GM18507 (cell line): ENCODE measurements at regions not wholly inside any gene's neighbourhood (a gene's known extent, or its start where the extent isn't known, plus 50 kb on each side); places are given as distances from the start of the nearest gene placed in this dataset.

Experiments
- DNase-seq: peaks from one replicate; pipeline ENCODE4 v3.0.0; 2011; ENCODE audit warnings: low read depth; ENCODE audit not compliant: insufficient read length; ENCODE audit errors: extremely low spot score
- FAIRE-seq: peaks from 2 replicates; lab custom pipeline; 2011; peaks lifted over from hg19 to GRCh38; lab: Jason Lieb, UNC

DNA sequence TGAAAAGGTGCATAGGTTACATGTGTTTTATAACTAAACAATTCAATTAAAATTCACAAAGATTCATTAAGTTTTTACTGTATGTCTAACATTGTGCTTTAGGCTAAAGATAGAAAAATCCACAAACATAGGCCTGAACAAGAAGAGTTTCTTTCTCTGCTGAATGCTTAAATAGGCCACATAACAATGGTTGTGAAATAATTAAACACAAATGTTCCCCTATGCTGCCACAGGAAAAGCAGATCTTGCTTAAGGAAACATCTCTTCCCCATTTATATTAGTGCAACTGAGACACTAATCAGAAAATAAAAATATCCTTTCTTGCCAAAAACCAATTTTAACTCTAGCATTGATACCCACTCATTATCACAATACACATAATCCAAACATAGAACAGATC, 725.4 kb upstream of the DPPA4 start:
- FAIRE-seq (no peak), DNase-seq (no peak)

DNA sequence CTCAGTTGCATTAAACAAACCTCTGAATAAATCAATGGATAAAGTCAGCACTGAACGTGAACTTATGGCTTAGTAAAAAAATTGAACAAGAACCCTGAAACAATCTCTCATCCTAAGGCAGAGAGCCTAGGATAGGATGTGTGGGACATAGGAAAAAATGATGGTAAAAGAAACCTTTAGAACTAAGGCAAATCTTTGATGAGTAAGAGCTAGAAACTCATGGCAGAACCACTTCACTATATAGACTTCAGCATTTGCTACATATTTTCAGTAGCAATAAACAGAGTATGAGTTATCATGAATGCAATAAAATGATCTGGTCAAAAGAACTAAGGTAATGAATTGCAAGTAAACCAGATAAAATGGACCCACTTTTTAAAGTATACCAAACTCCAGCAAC, 725.8 kb upstream of the DPPA4 start:
- no peak for FAIRE-seq
- DNase-seq = no peak

DNA sequence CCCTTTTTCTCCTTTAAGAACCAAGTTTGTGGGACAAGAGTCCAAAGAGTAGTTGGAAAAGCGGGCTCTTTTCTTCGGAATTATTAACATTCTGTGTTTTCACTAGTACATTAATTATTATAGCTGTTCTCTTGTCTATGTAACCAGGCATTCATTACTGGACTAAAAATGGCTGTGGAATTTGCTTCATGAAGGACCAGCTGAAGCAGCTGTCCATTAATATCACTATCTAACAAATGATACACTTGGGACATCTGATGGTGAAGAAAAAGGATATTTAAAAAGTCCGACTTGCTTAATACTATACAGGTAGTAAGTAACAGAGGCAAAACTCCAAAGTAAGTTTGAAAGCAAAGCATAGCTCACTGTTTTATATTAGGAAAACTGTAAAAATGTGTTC, 728.9 kb upstream of the DPPA4 start:
- DNase-seq (no peak), FAIRE-seq (no peak)

DNA sequence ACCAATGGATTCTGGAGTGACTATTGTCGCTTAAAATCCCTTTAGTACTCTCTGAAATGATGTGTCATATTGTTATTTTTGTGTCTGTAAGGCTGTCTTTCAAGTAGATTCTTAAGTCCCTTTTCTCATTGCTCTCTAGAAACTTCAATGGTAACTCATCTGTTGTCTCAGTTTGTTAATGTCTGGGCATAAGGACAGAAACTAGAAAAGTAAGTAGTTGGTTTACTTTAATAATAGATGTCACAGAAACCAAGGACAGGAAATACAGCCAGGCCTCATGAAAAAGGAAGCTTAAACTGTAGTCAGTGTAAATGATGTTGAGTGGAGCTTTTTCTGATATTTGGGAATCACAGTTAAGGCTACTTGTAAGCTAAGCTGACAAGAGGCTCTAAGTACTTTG, 730.2 kb upstream of the DPPA4 start:
- FAIRE-seq (no peak), DNase-seq (no peak)

DNA sequence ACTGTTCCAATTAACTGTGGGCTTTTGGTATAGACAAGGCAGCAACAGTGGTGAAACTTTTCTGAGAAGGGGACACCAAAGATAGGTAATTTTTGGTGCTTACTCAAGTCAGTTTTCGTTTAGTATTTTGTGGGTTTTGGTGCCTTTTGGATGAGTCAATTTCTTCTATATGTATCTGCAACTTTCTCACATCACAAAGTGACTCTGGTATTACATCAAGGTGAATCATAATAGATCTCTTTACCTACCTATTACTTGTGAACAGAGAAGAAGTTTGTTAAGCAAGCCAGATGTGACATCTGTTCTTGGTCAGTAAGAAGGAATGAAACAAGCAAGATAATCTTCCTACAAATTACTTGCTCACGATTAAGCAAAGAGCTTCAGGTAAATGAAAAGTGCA, 732.4 kb upstream of the DPPA4 start:
- DNase-seq (no peak), FAIRE-seq (no peak)

DNA sequence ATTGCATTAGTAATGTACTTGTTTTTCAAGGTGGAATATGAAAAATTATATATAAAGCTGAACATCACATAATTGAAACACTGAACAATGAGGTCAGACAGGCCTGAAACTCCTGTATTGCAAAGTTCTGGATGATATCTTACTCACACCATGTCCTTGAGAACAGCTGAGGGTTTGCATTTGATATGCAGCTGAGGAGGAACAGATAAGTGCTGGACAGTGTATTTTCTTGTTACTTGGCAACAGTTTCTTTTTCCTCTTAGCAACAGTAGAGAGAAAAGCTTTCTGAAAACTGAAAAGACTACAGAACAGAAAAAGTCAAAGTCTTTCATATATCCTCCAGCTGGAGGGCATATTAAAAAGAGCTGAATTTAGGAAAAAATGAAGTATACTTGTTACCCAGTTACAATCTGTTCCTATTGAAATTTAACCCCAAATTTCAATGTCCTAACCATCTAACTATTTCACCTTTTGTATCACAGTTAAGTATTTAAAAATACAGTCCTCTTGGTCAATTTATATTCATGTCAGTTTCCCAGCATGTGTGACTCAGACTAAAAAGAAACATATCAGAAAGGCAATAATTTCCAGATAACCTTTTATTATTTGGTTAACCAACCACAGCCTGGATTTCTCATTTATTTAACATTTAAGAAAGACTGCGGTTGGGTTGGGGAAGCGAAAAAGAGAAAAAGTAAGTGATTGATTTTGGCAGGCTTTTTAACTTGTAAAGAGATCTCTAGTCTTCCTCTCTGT, 733.0 kb upstream of the DPPA4 start:
- FAIRE-seq (no peak), DNase-seq (no peak)

DNA sequence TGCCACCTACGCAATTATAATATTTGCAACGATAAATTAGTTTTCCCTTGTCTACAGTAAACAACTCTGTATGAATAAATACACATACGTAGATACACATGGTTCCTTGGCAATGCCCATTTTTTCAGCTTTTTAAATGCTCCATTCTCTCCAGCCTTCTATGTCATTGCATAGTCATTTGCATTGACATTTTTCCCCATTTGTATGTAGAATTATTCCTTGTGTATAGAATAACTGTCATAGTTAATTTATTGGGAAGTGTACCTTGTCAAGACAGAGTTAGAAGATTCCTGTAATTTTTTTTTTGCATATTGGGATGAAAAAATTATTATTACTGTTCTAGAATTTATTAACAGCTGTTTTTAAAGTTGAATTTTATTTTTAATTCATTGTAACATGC, 736.7 kb upstream of the DPPA4 start:
- FAIRE-seq (no peak), DNase-seq (no peak)

DNA sequence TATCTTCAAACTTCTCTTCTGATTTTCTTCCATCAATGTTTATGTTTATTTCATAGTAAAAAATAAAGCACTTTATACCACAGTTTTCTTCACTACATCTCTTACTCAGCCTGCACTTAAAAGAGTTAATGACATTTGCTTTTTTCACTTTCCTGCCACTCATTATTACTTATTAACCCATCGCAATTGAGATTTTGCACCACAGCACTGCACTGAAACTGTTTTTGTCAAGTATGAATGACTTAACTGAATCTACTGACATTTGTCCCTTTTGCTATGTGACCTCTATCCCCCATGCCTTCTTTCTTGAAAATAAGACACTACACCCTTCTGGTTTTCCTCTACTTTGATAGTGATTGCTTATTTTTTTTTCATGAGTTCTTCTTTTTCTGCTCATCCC, 739.7 kb upstream of the DPPA4 start:
- no peak for FAIRE-seq
- DNase-seq = no peak

DNA sequence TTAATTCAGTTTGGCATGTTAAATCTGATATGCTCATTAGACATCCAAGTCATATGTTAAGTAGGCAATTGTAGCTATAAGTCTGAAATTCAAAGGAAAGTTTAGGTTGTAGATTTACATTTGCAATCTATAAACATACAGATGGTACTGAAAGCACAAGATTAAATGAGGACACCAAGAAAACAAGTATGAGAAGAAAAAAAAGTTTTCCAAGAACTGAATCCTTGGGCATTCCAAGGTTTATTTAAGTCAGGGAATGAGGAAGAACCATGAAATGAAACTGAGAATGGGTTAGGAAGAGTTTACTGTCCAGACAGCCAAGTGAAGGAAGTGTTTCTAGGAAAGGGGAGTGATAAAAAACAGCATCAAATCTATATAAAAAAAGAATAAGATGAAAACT, 756.1 kb upstream of the DPPA4 start:
- DNase-seq = no peak
- no peak for FAIRE-seq

DNA sequence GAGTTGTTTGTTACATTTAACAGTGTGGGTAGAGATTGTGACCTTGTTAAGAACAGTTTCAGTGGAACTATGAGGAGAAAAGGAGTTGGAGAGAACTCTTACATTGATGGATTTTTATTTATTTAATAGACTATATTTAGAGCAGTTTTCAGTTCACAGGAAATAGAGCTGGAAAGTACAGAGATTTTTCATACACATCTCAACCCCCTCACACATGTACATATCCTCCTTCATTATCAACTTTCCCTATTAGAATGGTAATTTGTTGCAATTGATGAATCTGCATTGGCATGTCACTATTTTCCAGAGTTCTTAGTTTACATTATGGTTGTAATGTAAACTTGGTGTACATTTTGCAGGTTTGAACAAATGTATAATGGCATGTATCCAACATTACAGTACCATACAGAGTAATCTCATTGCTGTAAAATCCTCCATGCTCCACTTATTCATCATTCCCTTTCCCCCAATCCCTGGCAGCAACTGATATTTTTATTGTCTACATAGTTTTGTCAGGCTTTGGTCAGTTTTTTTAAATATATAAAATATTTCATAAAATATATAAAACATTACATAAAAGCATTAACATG, 756.6 kb upstream of the DPPA4 start:
- no peak for DNase-seq
- no peak for FAIRE-seq

DNA sequence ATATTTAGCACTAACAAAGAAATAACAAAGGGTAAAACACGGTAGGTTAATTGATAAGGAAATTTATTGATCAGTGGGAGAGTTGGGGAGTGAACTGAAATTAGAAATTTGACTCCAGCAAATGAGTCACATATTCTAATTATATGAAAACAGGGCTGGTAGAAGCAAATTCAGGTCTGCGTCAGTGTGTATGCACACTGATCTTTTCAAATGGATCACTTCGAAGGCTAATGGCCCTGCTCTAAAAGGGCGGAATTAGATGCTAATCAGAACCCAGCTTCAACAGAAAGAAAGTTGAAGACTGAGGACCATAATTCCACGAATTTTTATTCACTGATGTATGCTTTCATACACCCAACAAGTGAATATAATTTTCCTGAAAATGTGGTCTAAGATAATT, 762.4 kb upstream of the DPPA4 start:
- DNase-seq (no peak), FAIRE-seq (no peak)

DNA sequence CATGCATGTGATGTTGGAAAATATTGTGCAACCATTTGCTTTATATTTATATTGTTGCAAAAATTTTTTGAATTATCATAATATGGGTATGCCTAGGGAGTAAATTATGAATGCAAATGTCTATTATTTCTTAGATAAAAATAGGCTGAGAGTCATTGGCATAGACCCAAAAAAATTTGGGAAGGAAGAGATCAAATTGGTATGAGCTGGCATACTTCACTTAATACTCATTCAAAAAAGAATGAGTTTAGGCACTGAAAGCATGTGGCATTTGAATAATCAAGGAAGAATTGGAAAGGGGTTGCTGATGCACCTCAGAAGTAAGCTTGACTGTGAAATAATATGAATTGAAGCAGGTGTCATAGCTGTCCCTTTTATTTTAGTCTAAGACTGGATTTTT, 764.0 kb upstream of the DPPA4 start:
- DNase-seq (no peak), FAIRE-seq (no peak)

DNA sequence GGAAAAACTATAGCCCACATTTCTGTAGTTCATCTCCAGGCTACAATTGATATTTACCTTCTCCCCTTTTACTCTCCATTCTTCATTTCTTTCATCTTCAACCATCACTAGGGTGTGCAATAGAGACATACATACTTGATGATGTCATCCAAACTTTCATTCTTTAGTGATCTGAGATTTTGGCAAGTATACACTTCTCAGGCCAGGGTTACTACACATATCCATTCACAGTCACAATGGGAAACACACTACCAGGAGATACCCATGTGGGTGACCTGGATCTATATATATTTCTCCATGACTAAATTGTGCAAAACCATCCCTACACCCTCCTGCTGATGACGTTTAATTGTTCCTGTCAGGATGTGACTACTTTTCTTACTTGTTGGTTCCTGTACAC, 769.5 kb upstream of the DPPA4 start:
- no peak for DNase-seq
- no peak for FAIRE-seq

DNA sequence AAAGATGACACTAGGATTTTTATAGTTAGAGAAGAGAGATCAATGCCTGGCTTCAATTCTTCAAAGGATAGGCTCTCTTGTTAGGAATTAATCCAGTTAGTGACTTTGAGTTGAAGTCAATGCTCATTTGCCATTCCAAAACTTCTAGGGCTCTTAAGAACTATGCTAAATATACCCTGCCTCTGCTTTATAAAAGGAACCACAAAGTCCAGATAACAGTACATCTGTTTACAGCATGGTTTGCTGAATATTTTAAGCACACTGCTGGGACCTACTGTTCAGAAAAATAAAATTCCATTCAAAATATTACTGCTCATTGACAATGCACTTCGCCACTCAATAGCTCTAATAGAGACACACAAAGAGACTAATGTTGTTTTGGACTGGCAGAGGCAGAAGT, 786.6 kb upstream of the DPPA4 start:
- DNase-seq = no peak
- no peak for FAIRE-seq

DNA sequence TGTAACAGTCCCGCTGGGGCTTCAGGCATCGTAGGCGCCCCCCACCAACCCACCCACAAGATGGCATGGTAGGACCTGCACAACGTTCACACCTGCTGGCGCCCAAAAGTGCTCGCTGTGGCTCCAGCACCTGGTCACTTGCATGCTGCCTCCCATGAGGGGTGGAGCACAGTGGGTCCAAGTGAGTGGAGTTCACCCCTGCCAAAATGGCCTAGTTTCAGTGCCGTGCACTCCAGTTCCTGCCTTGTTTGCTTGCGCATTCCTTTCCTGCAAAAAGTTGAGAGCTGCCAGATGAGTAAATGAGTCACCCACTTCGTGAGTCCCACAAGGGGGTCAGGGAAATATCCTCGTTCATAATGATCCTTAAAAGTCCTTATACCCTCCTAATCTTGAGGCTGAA, 788.7 kb upstream of the DPPA4 start:
- FAIRE-seq (no peak), DNase-seq (no peak)

DNA sequence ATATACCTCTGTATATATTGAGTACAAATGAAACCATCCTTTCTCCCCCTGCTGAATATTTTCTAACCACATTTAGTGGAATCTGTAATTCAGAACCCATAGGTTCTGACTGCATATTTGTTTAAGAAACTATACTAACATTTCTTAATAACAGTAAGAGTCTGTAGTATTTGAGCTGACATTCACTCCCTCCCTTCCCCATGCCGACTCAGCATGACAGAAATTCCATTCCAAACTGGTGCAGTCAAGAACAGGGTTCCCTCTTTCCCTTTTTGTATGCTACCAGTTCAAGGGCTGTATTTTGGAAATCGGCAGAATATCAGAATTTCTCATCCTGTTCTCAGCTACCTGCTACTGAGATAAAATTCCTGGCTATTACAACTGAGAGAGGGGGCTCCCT, 796.6 kb upstream of the DPPA4 start:
- FAIRE-seq (no peak), DNase-seq (no peak)

DNA sequence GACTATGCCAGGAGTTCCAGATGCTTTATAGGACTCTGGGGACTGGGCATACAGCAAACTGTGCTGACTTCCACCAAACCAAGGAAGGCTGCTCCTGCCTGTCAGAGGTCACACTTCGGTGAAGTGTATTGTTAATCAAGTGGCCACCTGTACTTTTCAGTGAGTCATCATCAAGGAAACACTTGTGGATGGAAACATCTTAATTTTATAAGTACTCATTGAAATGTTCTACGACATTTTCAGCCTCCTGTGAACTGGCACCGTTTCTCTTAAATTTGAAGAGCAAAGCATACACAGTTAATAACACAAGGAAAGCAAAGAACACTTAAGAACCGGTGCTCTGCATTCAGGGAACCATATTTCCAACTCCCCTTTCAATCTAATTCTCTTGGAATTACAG, 801.7 kb upstream of the DPPA4 start:
- no peak for DNase-seq
- no peak for FAIRE-seq

DNA sequence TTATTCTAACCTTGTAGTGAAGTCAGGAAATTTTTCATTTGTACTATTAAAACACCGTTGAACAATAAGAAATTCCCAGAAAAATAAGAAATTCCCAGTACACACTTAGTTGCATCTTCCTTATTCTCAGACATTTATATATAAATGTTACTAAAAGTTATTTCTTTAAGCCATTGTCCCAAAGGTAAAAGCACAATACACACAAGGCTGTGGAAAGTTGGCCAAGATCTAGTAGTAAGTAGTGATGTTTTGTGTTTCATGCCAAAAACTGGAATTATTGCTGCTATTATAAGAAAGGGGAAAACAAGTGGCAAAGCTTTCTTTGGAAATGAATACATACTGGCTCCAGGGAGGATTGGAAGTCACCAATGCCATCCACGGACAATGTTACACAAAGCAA, 802.5 kb upstream of the DPPA4 start:
- FAIRE-seq = no peak
- no peak for DNase-seq

DNA sequence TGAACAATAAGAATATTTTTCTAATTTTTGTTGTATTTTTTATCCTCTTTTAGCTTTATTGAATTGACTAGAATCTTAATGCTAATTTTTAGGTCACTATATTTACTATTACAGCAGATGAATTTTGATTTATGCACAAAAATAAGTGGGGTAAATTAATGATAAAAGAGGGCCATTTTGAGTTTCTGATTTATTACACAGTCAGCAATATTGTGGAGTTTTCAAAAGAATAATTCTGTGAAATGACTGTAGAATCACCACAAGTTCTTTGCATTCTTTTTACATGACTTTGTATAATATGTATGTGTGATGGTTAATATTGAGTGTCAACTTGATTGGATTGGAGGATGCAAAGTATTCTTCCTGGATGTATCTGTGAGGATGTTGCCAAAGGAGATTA, 812.4 kb upstream of the DPPA4 start:
- FAIRE-seq (no peak), DNase-seq (no peak)

DNA sequence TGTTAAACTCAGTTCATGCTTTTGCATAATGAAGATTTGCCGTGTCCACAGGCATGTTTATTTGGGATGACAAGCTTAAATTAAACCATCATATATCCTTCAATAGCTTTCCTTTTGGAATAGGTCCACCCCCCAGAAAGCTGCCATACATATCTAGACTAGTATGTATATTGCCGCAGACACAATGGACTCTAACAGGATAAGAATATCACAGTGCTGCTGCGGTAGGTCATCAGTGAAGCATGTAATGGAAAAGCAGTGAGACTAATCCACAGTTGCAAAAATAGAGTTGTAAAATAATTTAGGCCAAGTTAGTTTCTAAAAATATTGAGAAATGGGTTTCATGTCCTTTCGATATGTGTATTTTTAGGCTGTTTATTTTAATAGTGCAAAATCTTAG, 819.9 kb upstream of the DPPA4 start:
- DNase-seq (no peak), FAIRE-seq (no peak)

DNA sequence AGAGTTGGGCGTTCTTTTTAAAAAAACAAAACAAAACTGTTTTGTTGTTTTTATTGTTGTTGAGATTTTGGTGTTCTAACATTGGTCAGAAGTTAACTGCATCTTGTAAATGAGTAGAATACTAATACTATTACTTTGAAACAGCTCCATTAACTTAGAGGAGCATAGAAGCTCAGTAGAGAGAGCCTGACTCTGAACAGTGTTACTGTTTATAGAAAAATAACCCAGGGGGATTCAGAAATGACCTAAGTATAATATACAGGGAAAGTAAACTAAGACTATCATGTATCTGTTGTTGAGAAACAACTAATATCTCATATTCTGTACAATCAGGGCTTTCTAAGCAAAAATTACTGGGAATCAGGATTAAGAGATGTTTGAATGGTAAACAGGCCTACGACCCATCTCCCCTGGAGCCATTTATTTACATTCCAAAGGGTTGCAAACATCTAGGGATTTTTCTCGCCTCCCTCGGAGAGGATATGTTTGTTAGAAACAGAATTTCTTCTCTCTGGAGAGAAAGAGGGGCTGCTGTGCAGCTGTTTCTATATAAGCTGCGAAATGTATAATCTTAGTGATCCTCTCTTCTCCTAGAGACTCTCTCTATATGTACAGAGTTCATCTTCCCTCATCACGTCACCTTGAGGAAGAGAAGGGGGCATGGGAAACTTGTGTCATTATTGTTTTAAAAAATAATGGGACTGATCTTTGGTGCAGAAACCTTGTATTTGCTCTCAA, 827.5 kb upstream of the DPPA4 start:
- no peak for DNase-seq
- FAIRE-seq = no peak
